SK-N-DZ (cell line): ENCODE measurements at regions not wholly inside any gene's neighbourhood (a gene's known extent, or its start where the extent isn't known, plus 50 kb on each side); places are given as distances from the start of the nearest gene placed in this dataset.

Experiments
- DNase-seq: peaks from one replicate; pipeline ENCODE4 v3.0.0-alpha.2; 2015; ENCODE audit warnings: low spot score

DNA sequence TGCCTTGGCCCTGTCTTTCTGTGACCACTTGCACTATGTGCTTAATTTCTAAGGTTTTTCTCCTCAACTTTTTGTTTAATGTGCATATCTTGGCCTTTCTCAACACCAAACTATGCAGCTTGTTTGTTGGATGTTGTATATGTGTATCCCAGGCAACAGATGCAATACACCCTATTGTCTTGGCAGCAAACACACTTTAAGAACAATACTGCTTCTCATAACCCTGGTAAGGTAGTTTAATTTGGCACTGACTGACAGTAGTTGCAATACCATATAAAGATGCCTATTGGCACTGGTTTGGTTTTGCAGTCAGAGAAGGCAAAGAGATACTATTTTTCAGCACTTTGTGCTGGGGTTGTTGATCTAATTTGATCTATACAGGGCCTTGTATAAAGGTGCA lies 360.7 kb upstream of the CWC22 start:
- DNase-seq: no peak

- DNase-seq: no peak
These were observed 359.4 kb upstream of the CWC22 start for GRCh38 chr2:180366481-180366880.

DNA sequence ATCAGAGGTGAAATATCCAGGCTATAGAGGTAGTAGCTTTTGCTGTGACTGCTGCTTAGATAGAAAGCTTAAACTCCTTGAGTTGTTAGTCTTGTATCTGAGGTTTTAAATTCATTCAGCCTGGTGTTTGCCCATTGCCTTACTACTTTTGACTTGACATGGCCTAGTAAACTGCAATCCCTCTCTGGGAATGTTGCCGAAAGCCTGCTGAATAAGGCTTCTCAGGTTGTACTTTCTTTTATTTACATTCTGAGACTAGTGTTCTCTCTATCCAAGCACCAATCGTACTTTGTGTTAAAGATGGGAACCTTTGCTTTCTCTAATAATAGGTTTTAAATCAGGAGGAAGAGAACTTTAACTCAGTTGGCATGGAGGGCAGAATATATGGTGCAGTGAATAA lies 357.6 kb upstream of the CWC22 start:
- DNase-seq: no peak

- DNase-seq: no peak
These were observed 353.2 kb upstream of the CWC22 start for GRCh38 chr2:180360283-180360618.

DNA sequence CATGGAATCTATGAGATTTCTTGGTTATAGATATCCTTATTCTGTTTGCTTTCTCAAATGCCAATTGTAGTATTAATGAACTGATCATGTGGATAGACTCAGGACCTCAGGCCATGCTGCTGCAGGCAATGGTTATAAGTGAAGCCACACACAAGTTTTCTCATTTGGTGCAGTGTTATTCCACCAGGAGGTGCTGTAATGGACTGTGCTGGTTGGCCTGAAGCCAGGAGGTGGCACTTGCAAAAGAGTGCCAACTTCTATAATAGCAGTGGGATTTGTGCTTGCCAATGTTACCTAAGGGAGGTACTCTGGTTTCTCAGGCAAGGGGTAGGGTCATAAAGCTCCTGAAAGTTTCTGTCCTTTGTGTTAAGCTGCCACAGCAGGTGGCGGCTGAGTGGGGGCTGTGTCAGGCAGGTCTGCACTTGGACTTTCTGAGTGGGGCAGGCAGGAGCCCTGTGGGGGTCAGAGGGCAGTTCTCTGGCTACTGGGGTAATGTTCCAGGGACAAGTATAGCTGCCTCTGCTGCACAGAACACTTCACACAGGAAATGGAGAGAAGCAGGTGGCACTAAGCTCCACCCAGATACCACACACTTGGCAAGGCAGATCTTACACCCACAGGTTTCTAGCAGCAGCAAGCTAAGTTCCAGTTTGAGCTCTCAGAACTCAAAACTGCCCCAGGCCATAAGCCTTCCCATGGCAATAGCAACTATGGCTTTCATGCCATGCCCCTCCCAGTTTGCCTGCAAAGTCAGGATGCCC lies 352.6 kb upstream of the CWC22 start:
- no peak for DNase-seq

DNA sequence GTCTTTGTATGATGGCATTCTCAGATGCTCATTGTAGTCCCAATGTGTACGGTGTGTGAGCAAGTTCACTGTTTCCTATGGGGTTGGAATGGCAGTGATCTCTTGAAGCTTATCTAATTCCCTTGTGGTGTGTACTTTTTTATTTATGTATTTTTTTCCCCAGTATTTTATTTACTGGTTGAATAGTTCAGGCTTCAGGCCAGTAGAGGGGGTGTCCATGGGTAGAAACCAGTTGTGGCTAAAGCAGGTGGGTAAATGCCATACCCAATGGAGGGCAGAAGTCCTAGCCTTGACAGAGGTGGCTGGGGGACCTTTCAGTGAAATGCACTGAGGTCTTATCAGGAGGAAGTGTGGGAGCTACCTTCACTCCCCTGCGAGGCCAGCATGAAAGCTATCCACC lies 351.4 kb upstream of the CWC22 start:
- DNase-seq: no peak

DNA sequence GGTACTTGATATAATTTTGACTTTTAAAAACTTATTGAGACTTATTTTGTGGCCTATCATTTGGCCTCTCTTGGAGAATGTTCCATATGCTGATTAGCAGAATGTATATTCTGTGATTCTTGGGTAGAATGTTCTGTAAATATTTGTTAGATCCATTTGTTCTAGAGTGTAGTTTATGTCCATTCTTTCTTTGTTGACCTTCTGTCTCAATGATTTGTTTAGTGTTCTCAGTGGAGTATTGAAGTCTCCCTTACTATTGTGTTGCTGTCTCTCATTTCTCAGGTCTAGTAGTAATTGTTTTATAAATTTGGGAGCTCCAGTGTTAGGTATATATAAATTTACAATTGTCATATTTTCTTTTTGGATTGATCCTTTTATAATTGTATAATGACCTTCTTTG lies 349.6 kb upstream of the CWC22 start:
- DNase-seq: no peak

- no peak for DNase-seq
These were observed 345.5 kb upstream of the CWC22 start for GRCh38 chr2:180352620-180353019.

GRCh38 chr2:180349809-180350208 lies 342.7 kb upstream of the CWC22 start:
- DNase-seq: no peak

DNA sequence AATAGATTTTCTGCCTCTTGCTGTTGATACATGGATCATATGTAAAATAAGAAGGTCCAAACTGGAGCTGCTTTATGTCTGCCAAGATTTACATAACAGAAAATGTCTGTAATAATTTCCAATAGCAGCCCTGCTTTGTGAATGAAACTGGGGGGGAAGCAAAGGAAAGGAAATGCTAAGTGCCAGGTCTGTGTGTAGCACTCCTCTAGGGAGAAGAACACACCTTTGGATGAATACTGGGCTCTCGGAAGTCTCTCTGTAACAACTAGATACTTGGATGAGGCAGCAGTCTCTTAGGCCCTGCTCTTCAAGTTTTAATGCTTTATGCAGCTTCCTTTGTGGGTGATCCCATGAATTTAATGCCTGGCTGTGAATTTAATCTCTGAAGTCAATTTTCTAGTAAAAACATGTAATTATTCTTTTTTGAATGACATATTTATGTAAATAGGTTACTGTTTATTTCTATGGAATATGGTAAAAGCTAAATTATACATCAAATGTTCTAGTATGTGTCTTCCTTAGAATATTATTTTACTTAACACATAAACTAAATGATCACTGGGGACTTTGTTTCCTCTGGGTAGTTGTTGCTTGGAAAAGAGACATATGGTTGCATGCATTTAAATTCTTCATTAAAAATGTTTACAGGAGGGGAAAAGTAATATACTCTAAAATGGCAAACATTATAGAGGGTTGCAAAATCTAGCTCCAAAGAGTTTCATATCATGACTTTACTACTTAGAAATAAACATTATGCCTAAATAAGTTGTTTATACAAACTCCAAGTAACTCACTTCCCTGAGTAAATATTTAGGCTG lies 336.6 kb upstream of the CWC22 start:
- DNase-seq: no peak

- no peak for DNase-seq
These were observed 330.0 kb upstream of the CWC22 start for GRCh38 chr2:180337136-180337535.

GRCh38 chr2:180336550-180336949 lies 329.5 kb upstream of the CWC22 start:
- no peak for DNase-seq

- DNase-seq: no peak
These were observed 327.4 kb upstream of the CWC22 start for GRCh38 chr2:180334514-180334913.

- no peak for DNase-seq
These were observed 321.8 kb upstream of the CWC22 start for GRCh38 chr2:180328795-180329422.

- no peak for DNase-seq
These were observed 320.1 kb upstream of the CWC22 start for GRCh38 chr2:180327185-180327584.

DNA sequence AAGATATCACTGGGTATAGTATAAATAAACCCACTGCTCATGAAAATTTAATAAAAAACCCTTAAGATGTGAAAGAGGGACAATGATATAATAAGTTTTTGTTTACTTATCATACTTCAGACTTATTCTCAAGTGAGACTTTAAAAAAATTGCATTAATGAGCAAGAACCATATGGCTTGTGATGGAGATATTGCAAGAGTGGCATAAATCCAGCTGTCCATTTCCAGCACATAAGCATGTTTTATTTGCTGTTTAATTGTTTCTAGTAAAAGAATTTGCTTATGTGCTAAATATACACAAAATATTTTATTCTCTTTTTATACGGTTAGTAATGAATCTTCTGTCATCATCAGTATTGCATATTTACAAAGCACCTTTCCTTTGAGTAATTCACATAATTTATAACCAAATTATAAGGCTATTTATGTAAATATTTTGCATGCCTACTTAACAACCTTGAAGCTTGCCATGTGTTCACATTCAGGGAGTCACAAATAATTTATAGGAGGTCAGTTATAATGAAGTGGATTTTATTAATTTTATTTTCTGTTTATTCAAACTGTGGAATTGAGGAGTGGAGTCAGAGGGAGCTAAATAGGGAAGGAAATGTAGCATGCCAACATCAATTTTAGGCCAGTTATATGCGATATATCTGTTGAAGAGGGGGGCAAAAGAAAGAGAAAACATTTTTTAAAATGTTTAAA lies 318.5 kb upstream of the CWC22 start:
- DNase-seq: no peak

- DNase-seq: no peak
These were observed 317.1 kb upstream of the CWC22 start for GRCh38 chr2:180324182-180324581.

GRCh38 chr2:180322781-180323180 lies 315.7 kb upstream of the CWC22 start:
- no peak for DNase-seq

DNA sequence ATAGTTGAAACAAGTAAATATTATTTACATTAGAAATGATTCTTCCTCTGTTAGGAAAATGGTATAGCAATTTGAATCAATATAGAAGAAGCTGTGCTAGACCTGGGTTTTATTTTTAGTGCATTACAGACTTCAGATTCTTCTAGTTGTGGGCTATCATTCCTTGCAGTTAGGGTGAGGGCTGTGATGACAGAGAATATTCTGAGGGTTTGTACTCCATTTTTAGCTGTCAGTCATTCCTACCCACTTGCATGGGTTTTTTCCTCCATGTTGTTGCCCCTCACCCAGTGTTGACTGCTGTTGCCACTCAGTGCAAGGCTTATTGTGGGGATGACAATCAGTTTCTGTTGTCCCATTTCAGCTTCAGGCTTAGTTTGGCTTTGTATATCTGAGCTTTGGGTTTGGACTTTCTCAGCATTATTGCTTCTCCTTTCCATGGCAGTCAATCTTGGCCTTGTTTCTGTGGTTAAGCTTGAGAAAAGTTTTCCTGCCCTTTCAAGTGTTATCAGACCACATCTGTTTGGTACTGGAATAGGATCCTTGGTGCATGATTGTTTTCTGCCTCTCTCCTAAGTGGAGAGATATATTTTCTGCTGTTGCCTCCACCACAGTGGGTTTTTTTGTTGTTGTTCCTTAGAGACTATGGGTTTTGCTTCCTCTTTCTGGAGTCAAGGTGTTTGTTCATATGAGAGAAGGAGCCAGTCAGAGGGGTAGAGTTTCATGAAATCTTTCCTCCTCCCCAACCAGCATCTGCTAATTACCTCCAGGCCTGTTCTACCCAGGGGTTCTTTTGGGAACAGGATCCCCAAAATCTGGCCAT lies 312.7 kb upstream of the CWC22 start:
- DNase-seq: no peak

DNA sequence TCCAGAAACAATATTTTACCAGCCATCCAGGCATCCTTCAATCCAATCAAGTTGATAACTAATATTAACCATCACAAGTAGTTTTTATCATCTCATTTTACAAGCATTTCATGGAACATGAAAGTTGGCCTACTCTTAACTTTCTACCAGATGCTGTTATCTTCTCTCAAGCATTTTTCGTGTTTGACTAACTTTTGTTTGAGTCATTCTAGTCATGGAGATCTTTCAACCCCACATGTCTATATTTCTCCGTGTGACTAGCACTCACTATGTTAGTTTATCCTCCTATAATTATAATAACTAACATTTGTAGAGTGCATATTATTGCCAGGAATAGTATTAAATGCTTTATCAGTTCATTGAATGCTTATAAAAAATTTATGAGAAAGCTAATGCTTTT lies 307.0 kb upstream of the CWC22 start:
- DNase-seq: no peak

- DNase-seq: no peak
These were observed 305.4 kb upstream of the CWC22 start for GRCh38 chr2:180312542-180312941.
